Neural crest cell (in vitro differentiated cells): ENCODE measurements at regions not wholly inside any gene's neighbourhood (a gene's known extent, or its start where the extent isn't known, plus 50 kb on each side); places are given as distances from the start of the nearest gene placed in this dataset.

Experiments
- DNase-seq: peaks from one replicate; pipeline ENCODE4 v3.0.0; 2021; ENCODE audit warnings: low read depth, mixed read lengths, low spot score
- H3K27ac Mint-ChIP-seq: one replicate; pipeline ENCODE4 v1.8.0; 2021; ENCODE audit warnings: mild to moderate bottlenecking, mixed read lengths; ENCODE audit not compliant: unreplicated experiment
- H3K27me3 Mint-ChIP-seq: 2 replicates; pipeline ENCODE4 v1.8.0; 2021; ENCODE audit warnings: low read depth, mild to moderate bottlenecking, mixed read lengths
- H3K36me3 Mint-ChIP-seq: 2 replicates; pipeline ENCODE4 v1.8.0; 2021; ENCODE audit warnings: low read depth, mild to moderate bottlenecking, mixed read lengths
- H3K4me1 Mint-ChIP-seq: 2 replicates; pipeline ENCODE4 v1.8.0; 2021; ENCODE audit warnings: mixed read lengths
- H3K4me3 Mint-ChIP-seq: one replicate; pipeline ENCODE4 v1.8.0; 2021; ENCODE audit warnings: mild to moderate bottlenecking, mixed read lengths
- H3K9me3 Mint-ChIP-seq: 2 replicates; pipeline ENCODE4 v1.8.0; 2021; ENCODE audit warnings: mixed read lengths
- TF ChIP-seq, protein P1 (sequence below): fragments of 200-600 bp; sonication (generic); conservative IDR thresholded peaks from 2 replicates; pipeline ENCODE4 v1.5.0; 2021; ENCODE audit warnings: antibody characterized with exemption, mild to moderate bottlenecking

DNA sequence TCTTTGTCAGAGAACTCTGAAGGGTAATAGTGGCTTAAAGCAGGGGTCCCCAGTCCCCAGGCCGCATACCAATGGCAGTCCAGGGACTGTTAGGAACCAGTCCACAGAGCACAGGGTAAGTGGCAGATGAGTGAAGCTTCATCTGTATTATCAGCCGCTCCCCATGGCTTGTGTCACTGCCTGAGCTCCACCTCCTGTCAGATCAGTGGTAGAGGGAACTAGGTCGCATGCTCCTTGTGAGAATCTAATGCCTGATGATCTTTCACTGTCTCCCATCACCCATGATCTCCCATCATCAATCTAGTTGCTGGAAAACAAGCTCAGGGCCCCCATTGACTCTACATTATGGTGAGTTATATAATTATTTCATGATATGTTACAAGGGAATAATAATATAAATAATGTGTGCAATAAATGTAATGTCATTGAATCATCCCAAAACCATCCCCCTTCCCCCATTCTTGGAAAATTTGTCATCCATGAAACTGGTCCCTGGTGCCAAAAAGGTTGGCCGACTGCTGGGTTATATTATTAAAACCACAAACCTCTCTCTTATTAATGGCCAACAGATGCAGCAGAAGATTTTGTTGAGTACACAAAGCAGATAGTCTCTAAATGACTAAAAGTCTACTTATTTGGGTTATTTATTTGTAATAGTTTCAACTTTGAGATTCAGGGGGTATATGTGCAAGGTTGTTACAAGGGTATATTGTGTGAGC is 782.7 kb downstream of the CDH11 start:
- Mint-ChIP-seq H3K9me3 (peaks cover 2% of the 10 kb centered on the region), H3K4me1 (no peaks in the 10 kb centered on the region), H3K36me3 (no peaks in the 10 kb centered on the region), H3K27ac (no peak overlapping the region), H3K4me3 (no peak overlapping the region), H3K27me3 (no peaks in the 10 kb centered on the region)
- TF ChIP-seq, protein P1, sequence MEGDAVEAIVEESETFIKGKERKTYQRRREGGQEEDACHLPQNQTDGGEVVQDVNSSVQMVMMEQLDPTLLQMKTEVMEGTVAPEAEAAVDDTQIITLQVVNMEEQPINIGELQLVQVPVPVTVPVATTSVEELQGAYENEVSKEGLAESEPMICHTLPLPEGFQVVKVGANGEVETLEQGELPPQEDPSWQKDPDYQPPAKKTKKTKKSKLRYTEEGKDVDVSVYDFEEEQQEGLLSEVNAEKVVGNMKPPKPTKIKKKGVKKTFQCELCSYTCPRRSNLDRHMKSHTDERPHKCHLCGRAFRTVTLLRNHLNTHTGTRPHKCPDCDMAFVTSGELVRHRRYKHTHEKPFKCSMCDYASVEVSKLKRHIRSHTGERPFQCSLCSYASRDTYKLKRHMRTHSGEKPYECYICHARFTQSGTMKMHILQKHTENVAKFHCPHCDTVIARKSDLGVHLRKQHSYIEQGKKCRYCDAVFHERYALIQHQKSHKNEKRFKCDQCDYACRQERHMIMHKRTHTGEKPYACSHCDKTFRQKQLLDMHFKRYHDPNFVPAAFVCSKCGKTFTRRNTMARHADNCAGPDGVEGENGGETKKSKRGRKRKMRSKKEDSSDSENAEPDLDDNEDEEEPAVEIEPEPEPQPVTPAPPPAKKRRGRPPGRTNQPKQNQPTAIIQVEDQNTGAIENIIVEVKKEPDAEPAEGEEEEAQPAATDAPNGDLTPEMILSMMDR: no peak
- DNase-seq: no peak

DNA sequence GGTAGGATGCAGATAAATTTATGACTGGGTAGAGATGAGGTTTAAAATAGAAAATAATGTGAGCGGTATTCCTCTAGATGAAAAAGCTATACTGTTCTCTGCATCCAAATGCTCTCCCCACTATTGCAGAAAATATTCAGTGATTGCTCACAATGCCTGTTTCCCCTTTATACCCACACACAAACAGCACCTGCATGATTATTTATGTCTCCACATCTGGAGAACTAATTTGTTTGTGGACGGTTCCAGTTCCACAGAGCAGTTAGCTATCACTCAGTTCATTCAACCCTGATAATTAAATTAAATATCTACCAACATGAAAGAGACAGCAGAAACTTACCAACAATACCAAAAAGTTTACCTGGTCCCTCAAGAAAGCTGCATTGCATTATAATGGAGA is 800.0 kb downstream of the CDH11 start:
- no peak for DNase-seq
- H3K27me3 Mint-ChIP-seq: no peaks in the 10 kb centered on the region
- H3K4me1 Mint-ChIP-seq: no peaks in the 10 kb centered on the region
- H3K4me3 Mint-ChIP-seq: no peak overlapping the region
- H3K9me3 Mint-ChIP-seq: no peaks in the 10 kb centered on the region
- H3K36me3 Mint-ChIP-seq: no peaks in the 10 kb centered on the region
- TF ChIP-seq, protein P1: no peak
- H3K27ac Mint-ChIP-seq: no peak overlapping the region

DNA sequence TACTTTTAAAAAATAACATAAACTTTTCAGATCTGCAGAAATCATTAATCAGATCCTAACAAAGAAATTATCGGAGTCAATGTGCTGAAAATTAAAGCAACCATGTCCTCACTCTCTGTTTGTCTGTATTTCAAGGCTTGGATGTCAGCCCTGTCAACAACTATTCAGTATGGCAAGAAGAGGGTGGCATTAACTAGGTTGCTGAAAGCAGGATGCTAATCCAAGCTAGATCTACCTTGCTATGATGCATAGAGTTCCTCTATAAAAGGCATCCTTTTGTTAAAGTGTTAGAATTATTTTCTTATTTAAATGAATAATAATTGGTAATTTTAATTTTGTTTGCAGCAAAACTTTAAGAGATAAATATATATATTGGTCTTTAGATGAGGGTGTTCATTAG is 800.8 kb downstream of the CDH11 start:
- no peaks in the 10 kb centered on the region for H3K9me3 Mint-ChIP-seq
- no peak overlapping the region for H3K4me3 Mint-ChIP-seq
- H3K36me3 Mint-ChIP-seq: no peaks in the 10 kb centered on the region
- no peak overlapping the region for H3K27ac Mint-ChIP-seq
- no peaks in the 10 kb centered on the region for H3K27me3 Mint-ChIP-seq
- TF ChIP-seq, protein P1: no peak
- no peaks in the 10 kb centered on the region for H3K4me1 Mint-ChIP-seq
- no peak for DNase-seq

DNA sequence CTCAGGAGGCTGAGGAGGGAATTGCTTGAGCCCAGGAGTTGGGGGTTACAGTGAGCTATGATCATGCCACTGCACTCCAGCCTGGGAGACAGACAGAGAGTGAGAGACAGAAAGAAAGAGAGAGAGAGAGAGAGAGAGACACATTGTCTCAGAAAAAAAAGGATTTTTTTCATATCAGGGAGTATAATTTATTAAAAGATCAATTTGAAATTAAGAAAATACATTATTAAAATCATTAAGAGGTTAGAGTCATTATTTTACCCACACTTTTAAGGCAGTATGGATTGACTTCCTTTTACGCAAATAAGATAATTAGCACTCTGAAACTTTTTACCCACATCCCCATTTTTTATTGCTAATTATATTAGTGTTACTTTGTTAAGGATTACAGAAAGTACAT is 804.3 kb downstream of the CDH11 start:
- no peaks in the 10 kb centered on the region for H3K36me3 Mint-ChIP-seq
- no peaks in the 10 kb centered on the region for H3K27me3 Mint-ChIP-seq
- H3K4me1 Mint-ChIP-seq: no peaks in the 10 kb centered on the region
- no peak for DNase-seq
- TF ChIP-seq, protein P1: no peak
- no peak overlapping the region for H3K4me3 Mint-ChIP-seq
- no peak overlapping the region for H3K27ac Mint-ChIP-seq
- H3K9me3 Mint-ChIP-seq: no peaks in the 10 kb centered on the region

DNA sequence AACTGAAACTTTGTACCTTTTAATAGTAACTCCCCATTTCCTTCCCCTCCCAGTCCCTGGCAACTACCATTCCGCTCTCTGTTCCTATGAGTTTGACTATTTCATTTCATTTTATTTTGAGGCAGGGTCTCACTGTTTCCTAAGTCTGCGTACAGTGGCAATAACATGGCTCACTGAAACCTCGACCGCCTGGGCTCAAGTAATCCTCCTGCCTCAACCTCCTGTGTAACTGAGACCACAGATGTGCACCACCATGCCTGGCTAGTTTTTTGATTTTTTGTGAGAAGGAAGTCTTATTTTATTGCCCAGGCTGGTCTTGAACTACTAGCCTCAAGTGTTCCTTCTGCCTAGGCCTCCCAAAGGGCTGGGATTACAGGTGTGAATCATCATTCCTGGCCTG is 808.1 kb downstream of the CDH11 start:
- Mint-ChIP-seq H3K4me1 (no peaks in the 10 kb centered on the region), H3K27me3 (no peaks in the 10 kb centered on the region), H3K36me3 (peaks cover under 1% of the 10 kb centered on the region), H3K27ac (no peak overlapping the region), H3K9me3 (peaks cover 6% of the 10 kb centered on the region), H3K4me3 (no peak overlapping the region)
- DNase-seq: no peak
- TF ChIP-seq, protein P1: no peak
